ENCODE measurements at regions not wholly inside any gene's neighbourhood (a gene's known extent, or its start where the extent isn't known, plus 50 kb on each side); places are given as distances from the start of the nearest gene placed in this dataset.

DNA sequence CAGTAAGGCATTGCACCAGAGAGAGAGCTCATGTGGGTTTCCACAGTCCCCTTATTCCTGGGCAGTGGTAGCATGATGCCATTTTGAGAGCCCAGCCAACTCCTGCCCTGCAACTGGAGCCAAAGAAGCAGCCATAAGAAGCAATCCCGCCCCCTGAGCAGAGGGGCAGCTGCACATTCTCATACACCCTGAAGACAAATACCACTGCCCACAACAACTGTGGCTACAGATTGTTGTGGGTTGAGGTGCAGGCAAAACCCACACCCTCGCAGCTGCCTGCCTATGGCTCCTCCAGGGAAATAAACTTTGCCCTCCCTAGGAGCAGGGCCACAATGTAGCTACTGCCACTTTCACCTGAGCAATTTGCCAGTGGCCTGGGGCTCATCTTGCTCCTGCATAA is 219.4 kb upstream of the NRXN1 start:
- TF ChIP-seq, protein P1, sequence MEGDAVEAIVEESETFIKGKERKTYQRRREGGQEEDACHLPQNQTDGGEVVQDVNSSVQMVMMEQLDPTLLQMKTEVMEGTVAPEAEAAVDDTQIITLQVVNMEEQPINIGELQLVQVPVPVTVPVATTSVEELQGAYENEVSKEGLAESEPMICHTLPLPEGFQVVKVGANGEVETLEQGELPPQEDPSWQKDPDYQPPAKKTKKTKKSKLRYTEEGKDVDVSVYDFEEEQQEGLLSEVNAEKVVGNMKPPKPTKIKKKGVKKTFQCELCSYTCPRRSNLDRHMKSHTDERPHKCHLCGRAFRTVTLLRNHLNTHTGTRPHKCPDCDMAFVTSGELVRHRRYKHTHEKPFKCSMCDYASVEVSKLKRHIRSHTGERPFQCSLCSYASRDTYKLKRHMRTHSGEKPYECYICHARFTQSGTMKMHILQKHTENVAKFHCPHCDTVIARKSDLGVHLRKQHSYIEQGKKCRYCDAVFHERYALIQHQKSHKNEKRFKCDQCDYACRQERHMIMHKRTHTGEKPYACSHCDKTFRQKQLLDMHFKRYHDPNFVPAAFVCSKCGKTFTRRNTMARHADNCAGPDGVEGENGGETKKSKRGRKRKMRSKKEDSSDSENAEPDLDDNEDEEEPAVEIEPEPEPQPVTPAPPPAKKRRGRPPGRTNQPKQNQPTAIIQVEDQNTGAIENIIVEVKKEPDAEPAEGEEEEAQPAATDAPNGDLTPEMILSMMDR (conservative IDR thresholded peaks at IDR 0.05; ENCODE audit: low read depth in 2 of 2) = no peak
- TF ChIP-seq EZH2 (IDR thresholded peaks at IDR 0.05; ENCODE audit: low read depth, unreplicated experiment) (no peak), EZH2phosphoT487 (IDR thresholded peaks at IDR 0.05; ENCODE audit: unreplicated experiment) (no peak), POLR2AphosphoS5 (IDR thresholded peaks at IDR 0.05; ENCODE audit: low read depth) (no peak), JUNB (IDR thresholded peaks at IDR 0.05; ENCODE audit: unreplicated experiment) (no peak), REST (IDR thresholded peaks at IDR 0.05; ENCODE audit: unreplicated experiment) (no peak)
- TF ChIP-seq, protein P2, sequence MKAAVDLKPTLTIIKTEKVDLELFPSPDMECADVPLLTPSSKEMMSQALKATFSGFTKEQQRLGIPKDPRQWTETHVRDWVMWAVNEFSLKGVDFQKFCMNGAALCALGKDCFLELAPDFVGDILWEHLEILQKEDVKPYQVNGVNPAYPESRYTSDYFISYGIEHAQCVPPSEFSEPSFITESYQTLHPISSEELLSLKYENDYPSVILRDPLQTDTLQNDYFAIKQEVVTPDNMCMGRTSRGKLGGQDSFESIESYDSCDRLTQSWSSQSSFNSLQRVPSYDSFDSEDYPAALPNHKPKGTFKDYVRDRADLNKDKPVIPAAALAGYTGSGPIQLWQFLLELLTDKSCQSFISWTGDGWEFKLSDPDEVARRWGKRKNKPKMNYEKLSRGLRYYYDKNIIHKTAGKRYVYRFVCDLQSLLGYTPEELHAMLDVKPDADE (IDR thresholded peaks at IDR 0.05) = no peak

All from GM23338 (cell line).